Epithelial cell of proximal tubule (primary cell): ENCODE measurements at regions not wholly inside any gene's neighbourhood (a gene's known extent, or its start where the extent isn't known, plus 50 kb on each side); places are given as distances from the start of the nearest gene placed in this dataset.

Experiments used
- DNase-seq: peaks from one replicate; pipeline ENCODE4 v3.0.0-alpha.2; 2011; ENCODE audit warnings: low read depth
- H3K4me3 ChIP-seq: 2 replicates; pipeline ENCODE4 v1.5.1; 2011; ENCODE audit warnings: low read depth, mild to moderate bottlenecking, low read length
- CTCF ChIP-seq: conservative IDR thresholded peaks from 2 replicates; pipeline ENCODE4 v1.5.1; 2012; ENCODE audit warnings: low read depth, mild to moderate bottlenecking, low read length

DNA sequence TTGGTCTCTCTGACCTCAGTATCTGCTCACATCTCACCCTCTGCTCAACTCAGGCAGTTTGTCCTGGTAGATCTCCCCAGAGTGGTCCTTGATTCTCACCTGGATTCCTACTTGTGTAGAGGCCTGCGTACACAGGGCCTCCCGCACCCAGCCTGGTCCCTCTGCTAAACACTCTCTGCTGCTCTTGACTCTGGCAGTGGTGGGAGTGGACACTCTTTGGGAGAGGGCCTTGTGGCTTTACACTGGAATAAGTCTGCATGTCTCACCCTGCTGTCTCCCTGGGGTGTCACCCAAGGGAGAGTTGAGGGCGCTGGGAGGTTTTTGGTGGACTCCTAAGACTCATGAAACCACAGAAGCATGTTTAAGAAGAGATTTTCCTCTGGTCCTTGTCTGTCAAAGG lies 57.3 kb upstream of the ECI2 start:
- no peak overlapping the region for H3K4me3 ChIP-seq
- TF ChIP-seq CTCF = no peak
- no peak for DNase-seq

DNA sequence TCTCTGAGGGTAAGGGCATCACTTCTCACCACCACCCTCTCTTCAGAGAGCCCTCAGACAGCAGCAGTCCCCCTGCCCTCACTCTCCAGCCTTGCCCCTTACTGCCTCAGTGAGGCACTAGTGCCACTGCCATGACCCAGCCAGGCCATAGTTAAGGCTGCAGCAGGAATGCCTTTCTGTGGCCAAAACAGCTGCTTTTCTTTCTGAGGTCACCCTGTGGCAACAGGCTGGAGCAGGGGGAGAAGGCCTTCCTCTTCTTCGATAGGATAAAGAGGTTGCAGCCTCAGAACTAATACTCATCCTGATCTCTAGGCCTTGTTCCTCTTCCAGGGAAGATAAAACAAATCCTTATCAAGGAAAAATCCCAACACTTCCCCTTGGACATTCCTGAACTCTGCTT lies 56.8 kb upstream of the ECI2 start:
- no peak overlapping the region for H3K4me3 ChIP-seq
- no peak for DNase-seq
- TF ChIP-seq CTCF = no peak

GRCh38 chr6:4191271-4191721 lies 55.9 kb upstream of the ECI2 start:
- DNase-seq = no peak
- no peak overlapping the region for H3K4me3 ChIP-seq
- no peak for TF ChIP-seq CTCF

- no peak for TF ChIP-seq CTCF
- H3K4me3 ChIP-seq = no peak overlapping the region
- DNase-seq = no peak
These were observed 53.9 kb upstream of the ECI2 start for GRCh38 chr6:4189249-4189648.

DNA sequence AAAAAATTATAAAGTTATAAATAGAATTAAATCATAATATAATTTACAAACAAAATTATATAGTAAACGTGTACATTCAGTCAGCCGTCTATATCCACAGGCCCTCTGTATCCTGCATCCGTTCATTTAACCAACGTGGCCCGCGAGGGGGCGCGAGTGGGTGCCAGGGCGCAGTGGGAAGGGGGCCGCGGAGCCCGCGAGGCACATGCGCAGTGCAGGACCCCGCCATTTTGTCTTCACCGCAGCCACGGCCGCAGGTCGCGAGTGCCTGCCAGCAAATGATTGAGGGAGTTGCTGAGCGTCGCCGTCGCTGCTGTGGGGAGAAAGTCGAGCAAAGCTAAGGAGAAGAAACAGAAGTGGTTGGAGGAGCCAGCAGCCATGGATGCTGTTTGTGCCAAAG lies 53.4 kb upstream of the ECI2 start:
- H3K4me3 ChIP-seq = no peak overlapping the region
- no peak for DNase-seq
- no peak for TF ChIP-seq CTCF

DNA sequence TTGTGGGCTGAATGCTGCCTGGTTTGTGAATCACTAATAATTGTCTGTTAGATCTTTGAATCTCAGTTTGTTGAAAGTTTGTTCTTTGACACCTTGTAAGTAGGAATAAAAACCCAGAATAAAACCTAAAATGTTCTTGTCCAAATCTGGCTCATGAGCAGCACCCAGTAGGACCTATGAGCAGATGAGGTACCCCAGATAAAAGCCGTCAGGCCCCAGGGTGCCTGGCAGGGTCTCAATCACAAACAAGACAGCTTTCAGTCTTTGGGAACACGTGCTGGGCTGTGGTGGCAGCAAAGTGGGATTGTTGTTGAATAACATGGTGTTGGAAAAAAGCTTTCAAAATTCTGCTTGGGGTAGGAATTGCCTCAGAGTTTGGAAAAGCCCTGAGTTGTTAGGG lies 52.1 kb upstream of the ECI2 start:
- no peak for DNase-seq
- TF ChIP-seq CTCF = no peak
- H3K4me3 ChIP-seq = no peak overlapping the region

GRCh38 chr6:4186385-4186784 lies 51.0 kb upstream of the ECI2 start:
- H3K4me3 ChIP-seq = no peak overlapping the region
- no peak for TF ChIP-seq CTCF
- DNase-seq = no peak
